GM12875 (cell line): ENCODE measurements at regions not wholly inside any gene's neighbourhood (a gene's known extent, or its start where the extent isn't known, plus 50 kb on each side); places are given as distances from the start of the nearest gene placed in this dataset.

Source experiments
- H3K4me3 ChIP-seq: one replicate; pipeline ENCODE4 v1.5.1; 2011; ENCODE audit warnings: low read depth, low read length, control low read depth
- TF ChIP-seq, protein P1 (sequence below): IDR thresholded peaks from 2 replicates; pipeline ENCODE4 v1.5.1; 2011; ENCODE audit warnings: low read depth, mild to moderate bottlenecking, control low read depth, inconsistent platforms, low read length, moderate library complexity, borderline replicate concordance; ENCODE audit not compliant: insufficient read depth

DNA sequence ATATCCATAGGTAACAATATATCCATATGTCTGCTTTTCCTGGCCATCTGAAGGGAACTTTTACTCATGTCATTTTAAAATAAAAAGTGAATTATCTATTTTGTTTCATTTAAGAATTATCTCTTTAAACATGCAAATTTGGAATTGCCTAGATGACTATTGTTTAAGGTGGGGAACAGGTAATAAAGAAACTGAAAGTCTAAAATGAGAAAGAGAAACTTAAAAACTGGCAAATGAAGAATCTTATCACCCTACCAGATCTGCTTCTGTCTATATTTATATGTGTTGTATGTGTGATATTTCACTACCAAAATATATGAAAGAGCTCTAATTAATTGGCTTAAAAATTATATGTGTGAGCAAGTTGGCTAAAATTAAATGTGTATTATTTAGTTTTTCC lies 243.2 kb upstream of the KCNH7 start:
- TF ChIP-seq, protein P1, sequence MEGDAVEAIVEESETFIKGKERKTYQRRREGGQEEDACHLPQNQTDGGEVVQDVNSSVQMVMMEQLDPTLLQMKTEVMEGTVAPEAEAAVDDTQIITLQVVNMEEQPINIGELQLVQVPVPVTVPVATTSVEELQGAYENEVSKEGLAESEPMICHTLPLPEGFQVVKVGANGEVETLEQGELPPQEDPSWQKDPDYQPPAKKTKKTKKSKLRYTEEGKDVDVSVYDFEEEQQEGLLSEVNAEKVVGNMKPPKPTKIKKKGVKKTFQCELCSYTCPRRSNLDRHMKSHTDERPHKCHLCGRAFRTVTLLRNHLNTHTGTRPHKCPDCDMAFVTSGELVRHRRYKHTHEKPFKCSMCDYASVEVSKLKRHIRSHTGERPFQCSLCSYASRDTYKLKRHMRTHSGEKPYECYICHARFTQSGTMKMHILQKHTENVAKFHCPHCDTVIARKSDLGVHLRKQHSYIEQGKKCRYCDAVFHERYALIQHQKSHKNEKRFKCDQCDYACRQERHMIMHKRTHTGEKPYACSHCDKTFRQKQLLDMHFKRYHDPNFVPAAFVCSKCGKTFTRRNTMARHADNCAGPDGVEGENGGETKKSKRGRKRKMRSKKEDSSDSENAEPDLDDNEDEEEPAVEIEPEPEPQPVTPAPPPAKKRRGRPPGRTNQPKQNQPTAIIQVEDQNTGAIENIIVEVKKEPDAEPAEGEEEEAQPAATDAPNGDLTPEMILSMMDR: no peak
- no peak overlapping the region for H3K4me3 ChIP-seq

DNA sequence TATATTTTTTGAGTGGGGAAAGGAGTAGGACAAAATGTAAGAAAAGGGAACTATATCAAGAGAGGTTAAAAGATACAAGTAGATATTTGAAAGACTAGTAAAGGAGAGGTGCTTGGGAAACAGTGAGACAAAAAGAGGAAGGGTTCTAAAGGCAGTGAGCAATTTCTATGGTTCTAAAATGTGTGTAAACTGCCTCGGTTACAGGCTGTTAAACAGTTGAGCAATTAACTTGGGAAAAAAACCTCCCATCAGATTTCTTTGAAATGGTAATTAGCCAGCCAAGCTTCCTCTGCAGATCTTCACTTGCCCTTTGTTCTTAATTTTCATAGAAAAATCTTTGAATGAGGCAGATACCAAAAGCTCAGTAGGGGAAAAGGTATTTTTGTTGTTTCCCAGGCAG lies 238.7 kb upstream of the KCNH7 start:
- H3K4me3 ChIP-seq: no peak overlapping the region
- TF ChIP-seq, protein P1: no peak

DNA sequence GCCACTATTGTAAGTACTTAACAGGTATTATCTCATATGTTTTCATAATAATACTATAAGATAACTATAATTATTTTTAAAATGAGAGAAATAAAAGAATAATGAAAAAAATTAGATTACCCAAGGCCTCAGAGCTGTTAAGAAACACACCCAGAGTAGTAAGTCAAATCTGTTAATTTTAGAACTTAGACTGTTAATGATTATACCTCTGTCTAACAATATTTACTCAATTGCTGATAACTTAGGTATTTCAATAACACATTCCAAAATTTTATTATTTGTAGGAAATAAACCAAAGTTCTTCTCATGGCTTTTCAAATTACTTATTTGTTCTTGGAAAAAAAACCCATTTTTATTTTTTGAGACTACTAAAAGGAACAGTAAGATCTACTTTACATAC lies 227.5 kb upstream of the KCNH7 start:
- TF ChIP-seq, protein P1: no peak

DNA sequence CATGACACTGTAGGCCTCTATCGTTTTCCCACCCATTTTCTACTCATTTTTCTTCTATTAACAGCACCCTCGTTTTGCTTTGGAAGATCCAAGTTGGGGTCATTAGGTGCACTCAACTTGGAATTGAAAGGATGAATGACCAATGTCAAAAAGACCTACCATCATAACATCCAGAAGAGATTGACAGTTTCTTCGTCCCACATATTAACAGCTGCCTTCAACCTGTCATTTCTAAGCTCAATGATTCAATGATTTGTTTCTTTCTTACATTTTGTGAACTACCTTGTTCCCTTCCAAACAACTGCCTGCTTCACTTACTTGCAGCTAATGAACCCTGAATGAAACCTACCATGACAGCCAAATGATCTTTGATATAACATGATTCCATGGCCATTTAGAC lies 224.0 kb upstream of the KCNH7 start:
- no peak overlapping the region for H3K4me3 ChIP-seq
- TF ChIP-seq, protein P1: no peak

More for the DNA sequence above, 227.5 kb upstream of the KCNH7 start:
- H3K4me3 ChIP-seq: no peak overlapping the region

DNA sequence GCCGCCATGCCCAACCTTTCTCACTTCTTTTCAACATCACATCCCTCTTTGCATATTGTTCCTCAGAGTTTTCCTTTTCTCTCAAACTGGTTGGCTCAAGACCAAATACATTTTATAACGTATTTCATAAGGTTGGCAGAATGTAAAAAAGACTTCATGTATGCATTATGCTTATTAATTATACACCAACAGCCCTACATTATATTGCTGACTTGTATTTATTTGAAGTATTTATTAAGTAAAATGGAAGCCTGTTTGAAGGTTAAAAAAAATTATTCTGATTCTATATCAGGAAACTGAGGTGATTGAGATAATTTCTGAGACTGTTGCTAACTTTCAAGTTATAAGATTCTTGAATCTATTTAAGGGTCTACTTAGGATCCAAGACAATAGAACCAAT lies 208.0 kb upstream of the KCNH7 start:
- H3K4me3 ChIP-seq: no peak overlapping the region

DNA sequence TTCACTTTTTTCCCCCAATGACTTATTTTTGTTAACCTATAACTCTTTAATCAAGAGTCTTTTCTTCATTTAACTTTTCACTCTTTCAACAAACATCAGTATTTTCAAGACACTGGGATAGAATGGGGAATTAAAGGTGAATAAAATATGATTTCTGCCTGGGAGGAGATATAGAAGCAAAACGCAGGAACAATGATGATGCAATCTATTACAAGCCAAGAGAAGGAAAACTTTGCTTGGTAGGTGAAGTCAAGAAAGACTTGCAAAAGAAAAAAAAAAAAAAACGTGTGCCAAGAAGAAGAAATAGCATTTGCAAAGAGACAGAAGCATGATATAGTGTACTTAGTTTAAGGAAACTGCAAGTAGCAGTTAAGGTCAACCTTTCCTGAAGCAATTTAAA lies 207.3 kb upstream of the KCNH7 start:
- TF ChIP-seq, protein P1: no peak
- no peak overlapping the region for H3K4me3 ChIP-seq

More for the DNA sequence above, 208.0 kb upstream of the KCNH7 start:
- TF ChIP-seq, protein P1: no peak

DNA sequence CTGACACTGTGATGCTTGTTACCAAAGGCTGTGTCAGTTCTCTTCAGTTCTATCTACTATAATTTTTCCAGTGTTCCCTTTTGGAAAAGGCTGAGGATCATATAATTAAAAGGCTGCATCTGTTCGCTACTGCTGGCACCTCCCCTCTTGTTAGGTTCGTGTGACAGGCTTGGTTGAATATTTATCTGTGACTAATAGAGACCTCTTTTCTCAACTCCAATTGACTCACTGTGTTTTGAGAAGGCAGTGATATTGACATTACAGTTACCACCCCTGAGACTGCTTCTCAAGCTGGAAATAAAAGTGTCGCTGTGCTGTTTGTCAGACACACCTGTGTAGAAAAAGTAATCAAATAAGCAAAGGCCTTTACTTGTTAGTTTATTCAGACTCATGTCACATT lies 205.5 kb upstream of the KCNH7 start:
- no peak overlapping the region for H3K4me3 ChIP-seq
- TF ChIP-seq, protein P1: no peak
